Occipital lobe (tissue), 1 donor: ENCODE measurements at regions not wholly inside any gene's neighbourhood (a gene's known extent, or its start where the extent isn't known, plus 50 kb on each side); places are given as distances from the start of the nearest gene placed in this dataset.
"Not testable (repeated sequence)": the region's sequence is repeated elsewhere in the genome, so short reads cannot be mapped to it uniquely, and the experiment has no call there.

ENCODE experiments used
- DNase-seq: peaks from one replicate; lab custom pipeline; 2025; lab: John Stamatoyannopoulos, UW

- DNase-seq = no peak
Measured at GRCh38 chr22:25281675-25282345, 62.4 kb downstream of the CRYBB2 start.

- no peak for DNase-seq
Measured at GRCh38 chr22:25282346-25282670, 62.9 kb downstream of the CRYBB2 start.

GRCh38 chr22:25282671-25283561 lies 63.5 kb downstream of the CRYBB2 start:
- DNase-seq = no peak

- not testable (repeated sequence) for DNase-seq
Measured at GRCh38 chr22:25288481-25288880, 69.0 kb downstream of the CRYBB2 start.

- not testable (repeated sequence) for DNase-seq
Measured at GRCh38 chr22:25301912-25302311, 82.5 kb downstream of the CRYBB2 start.

DNA sequence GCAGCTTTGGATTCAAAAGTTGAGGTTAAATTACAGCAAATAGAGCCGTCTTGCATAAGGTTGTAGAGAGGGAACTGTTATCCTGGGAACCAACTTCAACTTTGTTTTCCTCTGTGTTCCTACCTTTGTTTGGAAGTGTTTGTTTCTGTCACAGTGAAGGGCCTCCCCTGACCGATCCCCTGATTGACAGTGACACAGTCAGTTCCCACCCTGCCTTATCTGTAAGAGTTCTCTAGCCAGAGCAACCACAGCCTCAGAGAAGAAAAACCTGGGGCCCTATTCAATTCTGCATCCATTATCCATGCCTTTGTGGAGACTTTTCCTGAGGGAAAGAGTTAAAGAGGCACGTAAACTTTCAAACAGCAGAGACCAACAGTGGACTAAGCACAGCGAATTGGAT lies 90.1 kb downstream of the CRYBB2 start:
- DNase-seq = not testable (repeated sequence)

- not testable (repeated sequence) for DNase-seq
Measured at GRCh38 chr22:25311924-25312323, 92.5 kb downstream of the CRYBB2 start.

- no peak for DNase-seq
Measured at GRCh38 chr22:25318081-25318823, 98.8 kb downstream of the CRYBB2 start.

DNA sequence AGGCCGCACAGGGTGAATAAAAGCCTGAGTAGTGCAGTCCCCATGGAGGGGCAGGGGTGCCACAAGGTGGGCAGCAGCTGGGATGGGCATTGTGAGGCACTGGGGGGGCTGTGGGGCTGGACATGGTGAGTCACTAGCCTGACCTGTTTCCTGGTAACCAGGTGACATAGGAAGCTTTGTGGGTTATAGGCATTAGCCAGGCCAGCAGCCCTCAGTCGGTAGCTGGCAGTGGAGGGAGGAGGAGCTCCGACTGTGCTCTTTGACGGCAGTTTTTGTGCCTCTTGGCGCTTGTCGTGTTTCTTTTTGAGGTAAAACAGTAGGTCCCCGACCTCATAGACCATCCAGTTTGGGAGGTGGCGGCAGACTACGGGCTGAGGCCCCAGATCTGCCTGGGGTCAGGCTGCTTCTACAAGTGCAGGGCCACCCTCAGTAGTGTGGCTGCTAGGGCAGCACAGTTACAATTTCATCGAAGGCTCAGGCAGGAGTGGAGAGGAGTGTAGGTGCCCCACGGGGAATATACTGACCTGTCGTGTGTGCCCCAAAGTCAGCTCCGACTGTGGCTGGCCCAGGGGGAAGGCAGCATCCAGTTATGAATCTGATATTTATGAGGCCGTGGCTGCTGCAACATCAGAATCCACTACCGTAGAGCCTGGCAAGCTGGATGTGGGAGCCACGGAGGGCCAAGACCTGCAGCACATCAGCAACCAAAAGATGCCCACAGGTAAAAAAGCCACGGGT lies 107.7 kb downstream of the CRYBB2 start:
- no peak for DNase-seq

GRCh38 chr22:25331050-25331449 lies 111.6 kb downstream of the CRYBB2 start:
- no peak for DNase-seq

DNA sequence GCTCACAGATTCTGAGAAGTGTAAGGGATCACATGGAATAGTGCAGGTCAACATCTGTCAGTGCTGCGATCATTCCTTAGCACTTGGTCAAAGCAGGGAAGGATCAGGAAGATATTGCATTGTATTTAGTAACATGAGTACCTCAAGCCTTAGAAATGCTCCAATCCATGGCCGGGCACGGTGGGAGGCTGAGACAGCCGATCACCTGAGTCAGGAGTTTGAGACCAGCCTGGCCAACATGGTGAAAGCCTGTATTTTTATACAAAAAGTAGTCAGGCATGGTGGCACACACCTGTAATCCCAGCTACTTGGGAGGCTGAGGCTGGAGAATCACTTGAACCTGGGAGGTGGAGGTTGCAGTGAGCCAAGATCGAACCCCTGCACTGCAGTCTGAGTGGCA lies 112.5 kb downstream of the CRYBB2 start:
- DNase-seq = not testable (repeated sequence)

GRCh38 chr22:25332386-25332785 lies 112.9 kb downstream of the CRYBB2 start:
- DNase-seq = no peak

DNA sequence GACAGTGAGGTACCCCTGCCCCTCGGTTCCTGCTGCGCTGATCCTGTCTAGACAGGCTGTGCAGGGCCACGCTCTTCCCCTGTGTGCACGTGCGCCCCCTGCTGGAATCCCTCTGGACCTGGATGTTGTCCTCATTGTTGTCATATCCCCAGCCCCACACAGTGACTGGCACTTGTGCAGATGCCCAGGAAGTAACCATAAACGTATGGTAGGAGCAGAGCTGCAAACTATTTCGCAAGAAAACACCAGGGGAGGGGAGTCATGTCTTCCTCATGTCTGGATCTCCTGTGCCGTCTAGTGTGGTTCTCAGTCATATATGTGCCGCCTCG lies 114.7 kb downstream of the CRYBB2 start:
- DNase-seq = no peak

DNA sequence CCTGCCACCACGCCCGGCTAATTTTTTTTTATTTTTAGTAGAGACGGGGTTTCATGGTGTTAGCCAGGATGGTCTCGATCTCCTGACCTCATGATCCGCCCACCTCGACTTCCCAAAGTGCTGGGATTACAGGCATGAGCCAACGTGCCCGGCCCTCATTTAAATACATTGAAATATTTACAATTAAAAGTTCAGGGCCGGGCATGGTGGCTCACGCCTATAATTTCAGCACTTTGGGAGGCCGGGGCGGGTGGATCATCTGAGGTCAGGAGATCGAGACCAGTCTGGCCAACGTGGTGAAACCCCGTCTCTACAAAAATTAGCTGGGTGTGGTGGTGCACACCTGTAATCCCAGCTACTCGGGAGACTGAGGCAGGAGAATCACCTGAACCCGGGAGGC lies 115.2 kb downstream of the CRYBB2 start:
- DNase-seq = not testable (repeated sequence)

GRCh38 chr22:25335276-25335675 lies 115.8 kb downstream of the CRYBB2 start:
- DNase-seq = not testable (repeated sequence)

DNA sequence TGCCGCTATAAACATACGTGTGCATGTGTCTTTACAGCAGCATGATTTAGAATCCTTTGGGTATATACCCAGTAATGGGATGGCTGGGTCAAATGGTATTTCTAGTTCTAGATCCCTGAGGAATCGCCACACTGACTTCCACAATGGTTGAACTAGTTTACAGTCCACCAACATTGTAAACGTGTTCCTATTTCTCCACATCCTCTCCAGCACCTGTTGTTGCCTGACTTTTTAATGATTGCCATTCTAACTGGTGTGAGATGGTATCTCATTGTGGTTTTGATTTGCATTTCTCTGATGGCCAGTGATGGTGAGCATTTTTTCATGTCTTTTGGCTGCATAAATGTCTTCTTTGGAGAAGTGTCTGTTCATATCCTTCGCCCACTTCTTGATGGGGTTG lies 121.1 kb downstream of the CRYBB2 start:
- not testable (repeated sequence) for DNase-seq

DNA sequence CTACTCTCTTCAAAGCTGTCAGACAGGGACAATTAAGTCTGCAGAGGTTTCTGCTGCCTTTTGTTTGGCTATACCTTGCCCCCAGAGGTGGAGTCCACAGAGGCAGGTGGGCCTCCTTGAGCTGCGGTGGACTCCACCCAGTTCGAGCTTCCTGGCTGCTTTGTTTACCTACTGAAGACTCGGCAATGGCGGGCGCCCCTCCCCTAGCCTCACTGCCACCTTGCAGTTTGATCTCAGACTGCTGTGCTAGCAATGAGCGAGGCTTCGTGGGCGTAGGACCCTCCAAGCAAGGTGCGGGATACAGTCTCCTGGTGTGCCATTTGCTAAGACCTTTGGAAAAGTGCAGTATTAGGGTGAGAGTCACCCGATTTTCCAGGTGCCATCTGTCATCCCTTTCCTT lies 124.9 kb downstream of the CRYBB2 start:
- not testable (repeated sequence) for DNase-seq

DNA sequence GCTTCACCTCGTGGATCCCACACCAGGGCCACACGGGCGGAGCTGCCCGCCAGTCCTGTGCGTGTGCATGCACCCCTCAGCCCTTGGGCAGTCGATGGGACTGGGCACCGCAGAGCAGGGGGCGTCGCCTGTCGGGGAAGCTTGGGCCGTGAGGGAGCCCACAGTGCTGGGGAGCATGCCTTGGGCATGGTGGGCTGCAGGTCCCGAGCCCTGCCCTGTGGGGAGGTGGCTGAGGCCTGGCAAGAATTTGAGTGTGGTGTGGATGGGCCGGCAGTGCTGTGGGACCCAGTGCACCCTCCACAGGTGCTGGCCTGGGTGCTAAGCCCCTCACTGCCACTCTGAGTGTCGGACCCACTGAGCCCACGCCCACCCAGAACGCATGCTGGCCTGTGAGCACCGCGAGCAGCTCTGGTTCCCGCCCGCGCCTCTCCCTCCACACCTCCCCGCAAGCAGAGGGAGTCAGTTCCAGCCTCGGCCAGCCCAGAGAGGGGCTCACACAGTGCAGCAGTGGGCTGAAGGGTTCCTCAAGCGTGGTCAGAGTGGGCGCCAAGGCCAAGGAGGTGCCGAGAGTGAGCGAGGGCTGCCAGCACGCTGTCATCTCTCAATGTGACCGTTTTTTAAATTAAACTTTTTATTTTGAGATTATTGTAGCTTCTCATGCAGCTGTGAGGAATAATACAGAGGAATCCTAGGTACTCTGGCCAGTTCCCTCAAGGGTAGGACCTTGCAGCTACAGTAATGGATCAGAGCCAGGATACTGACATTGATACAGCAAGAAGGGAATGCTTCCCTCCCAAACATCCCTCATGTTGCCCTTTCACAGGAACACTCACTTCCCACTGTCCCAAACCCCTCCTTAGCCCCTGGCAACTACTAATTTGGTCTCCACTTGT lies 127.7 kb downstream of the CRYBB2 start:
- no peak for DNase-seq

GRCh38 chr22:25347752-25348102 lies 128.3 kb downstream of the CRYBB2 start:
- DNase-seq = no peak

- DNase-seq = no peak
Measured at GRCh38 chr22:25348391-25348790, 129.0 kb downstream of the CRYBB2 start.

- DNase-seq = not testable (repeated sequence)
Measured at GRCh38 chr22:25348996-25349395, 129.6 kb downstream of the CRYBB2 start.
